GM19023 (cell line): ENCODE measurements at regions not wholly inside any gene's neighbourhood (a gene's known extent, or its start where the extent isn't known, plus 50 kb on each side); places are given as distances from the start of the nearest gene placed in this dataset.

Source experiments
- ATAC-seq: cut with Tn5 transposase; IDR thresholded peaks from one replicate; pipeline ENCODE4 v1.9.1; 2021; ENCODE audit warnings: mild to moderate bottlenecking, moderate library complexity; ENCODE audit not compliant: unreplicated experiment

DNA sequence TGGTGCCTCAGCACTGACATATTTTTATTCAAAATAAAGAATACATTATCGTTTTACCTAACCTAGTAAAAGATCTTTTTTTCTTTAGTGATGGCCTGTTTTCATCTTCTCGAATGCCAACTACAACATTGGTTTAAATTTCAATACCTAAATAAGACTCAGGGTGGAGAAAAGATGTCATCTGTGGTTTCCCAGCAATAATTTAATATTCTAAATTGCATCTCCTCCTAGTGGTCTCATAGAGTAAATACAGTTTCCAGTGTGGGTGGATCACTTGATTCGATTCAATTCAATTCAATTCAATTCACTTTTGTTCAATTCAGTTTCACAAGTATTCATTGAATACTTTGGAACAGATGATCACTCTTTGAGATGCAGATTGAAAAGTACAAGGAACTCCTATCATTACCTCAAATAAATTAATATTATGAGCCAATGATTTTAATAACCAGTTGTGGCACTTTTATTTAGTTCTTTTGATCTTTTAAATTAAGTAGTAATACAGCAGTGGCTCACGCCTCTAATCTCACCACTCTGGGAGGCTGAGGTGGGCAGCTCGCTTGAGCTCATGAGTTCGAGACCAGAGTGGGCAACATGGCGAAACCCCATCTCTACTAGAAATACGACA, 427.2 kb downstream of the FAT4 start:
- no peak for ATAC-seq

DNA sequence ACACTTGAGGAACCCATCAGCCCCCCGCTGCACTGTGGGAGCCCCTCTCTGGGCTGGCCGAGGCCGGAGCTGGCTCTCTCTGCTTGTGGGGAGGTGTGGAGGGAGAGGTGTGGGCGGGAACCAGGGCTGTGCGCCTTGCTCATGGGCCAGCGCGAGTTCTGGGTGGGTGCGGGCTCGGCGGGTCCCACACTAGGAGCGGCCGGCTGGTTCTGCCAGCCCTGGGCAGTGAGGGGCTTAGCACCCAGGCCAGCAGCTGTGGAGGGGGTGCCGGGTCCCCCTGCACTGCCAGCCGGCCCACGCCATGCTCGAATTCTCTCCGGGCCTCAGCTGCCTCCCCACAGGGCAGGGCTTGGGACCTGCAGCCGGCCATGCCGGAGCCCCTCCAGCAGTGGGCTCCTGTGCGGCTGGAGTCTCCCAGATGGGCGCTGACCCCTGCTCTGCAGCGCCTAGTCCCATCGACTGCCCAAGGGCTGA, 430.2 kb downstream of the FAT4 start:
- ATAC-seq, result no peak

DNA sequence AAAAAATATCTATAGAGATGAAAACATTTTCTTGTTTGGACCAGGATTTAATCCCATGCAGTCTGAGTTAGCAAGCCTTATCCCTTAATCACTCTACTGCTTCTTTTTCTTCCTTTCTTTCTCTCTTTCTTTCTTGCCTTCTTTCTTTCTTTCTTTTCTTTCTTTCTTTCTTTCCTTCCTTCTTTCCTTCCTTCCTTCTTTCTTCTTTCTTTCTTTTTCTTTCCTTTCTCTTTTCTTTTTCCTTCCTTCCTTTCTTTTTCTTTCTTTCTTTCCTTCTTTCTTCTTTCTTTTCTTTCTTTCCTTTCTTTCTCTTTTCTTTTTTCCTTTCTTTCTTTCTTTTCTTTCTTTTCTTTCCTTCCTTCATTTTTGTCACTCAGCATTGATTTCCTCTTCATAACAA, 434.6 kb downstream of the FAT4 start:
- no peak for ATAC-seq

- ATAC-seq, result no peak
Observed at GRCh38 chr4:125750399-125750798, 435.6 kb downstream of the FAT4 start.

GRCh38 chr4:125750828-125751466, 436.2 kb downstream of the FAT4 start:
- no peak for ATAC-seq

DNA sequence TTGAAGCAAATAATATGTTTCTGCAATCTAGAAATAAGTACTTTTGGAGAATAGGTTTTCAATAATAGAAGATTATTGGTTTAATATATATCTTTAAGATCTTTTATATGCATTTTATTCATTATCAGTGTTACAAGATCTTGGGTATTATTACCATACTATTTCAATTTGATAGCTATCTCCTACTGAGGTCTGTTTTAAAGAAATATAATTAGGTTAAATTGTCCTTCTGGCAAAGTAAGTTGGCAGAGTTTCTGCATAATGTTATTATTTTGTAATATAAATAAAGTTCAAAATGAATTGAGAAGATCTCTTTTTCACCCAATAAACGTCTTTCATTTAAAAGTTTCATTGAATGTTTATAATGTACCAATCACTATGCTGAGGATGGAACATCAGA, 443.7 kb downstream of the FAT4 start:
- ATAC-seq, result no peak

DNA sequence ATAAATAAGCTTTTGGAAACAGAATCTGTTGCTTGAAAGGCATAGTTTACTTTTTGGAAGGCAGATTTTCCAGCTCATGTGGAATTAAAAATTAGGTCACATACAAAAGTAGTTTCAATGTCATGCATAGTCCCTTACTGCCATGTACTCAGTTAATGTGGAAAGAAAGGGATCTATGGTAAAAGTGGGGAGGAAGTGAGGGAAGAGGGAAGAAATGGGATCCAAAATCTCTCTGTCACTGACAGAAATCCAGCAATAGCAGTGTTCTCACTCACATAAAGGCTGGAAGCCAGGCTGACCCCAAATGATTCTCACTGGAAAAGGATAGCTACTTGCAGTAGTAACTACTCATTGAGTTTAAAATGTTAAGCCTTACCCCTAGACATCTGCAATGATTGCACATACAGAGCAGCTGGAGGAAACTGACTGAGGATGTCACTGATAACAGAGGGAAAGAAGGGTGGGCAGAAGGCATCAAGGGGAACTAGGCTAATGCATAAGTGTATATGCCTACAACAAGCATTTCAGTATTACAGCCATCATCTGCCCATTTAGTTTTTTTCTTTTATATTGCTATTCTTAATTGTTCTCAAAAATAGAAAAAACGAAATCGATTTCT, 445.6 kb downstream of the FAT4 start:
- no peak for ATAC-seq

DNA sequence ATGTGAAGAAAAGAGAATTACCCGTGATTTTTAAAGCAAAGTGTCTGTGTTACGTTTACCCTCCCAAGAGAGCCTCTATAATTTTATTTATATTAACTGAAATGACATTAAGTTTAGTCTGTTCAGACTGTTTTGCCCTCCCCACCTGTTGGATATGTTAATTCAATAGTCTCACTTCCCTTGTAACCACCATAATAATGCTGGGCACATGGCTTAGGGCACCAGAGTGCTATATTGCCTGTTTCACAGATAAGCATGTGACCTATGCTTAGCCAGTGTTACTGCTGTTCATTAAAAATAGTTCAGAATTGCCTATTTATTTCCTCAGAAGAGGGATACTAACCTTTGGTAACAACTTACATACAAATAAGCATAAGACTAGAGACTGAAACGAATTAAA, 446.2 kb downstream of the FAT4 start:
- ATAC-seq, result no peak

DNA sequence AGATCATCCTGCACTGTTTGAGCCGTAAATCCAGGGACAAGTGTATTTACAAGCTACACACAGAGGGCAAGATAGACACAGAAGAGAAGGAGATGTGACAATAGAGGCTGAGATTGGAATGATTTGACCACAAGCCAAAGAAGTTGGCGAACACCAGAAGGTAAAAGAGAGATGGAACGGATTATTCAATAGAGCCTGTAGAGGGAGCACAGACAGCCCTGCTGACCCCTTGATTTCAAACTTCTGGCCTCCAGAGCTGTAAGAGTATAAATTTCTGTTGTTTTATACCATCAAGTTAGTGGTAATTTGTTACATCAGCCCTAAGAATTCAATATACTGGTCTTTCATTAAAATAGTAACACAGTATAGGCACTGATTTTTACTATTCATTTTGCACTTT, 447.8 kb downstream of the FAT4 start:
- ATAC-seq, result no peak

DNA sequence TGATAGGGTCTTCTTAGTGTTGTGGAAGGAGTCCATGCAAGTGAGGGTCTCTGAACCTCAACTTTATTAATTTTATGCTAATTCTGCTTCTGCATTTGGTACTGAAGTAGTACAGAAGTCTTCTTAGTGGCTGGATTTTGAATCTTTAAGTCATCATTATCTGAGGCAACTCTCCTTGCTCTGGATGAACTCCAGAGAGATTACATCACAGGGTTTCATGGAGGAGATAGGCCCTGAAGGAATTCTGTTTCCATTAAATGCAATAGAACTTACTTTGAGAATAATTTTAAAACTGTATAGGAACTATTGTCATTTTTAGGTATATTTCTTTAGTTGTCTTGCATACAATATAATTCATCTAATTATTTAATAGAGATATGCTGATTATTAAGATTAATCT, 451.2 kb downstream of the FAT4 start:
- ATAC-seq, result no peak

DNA sequence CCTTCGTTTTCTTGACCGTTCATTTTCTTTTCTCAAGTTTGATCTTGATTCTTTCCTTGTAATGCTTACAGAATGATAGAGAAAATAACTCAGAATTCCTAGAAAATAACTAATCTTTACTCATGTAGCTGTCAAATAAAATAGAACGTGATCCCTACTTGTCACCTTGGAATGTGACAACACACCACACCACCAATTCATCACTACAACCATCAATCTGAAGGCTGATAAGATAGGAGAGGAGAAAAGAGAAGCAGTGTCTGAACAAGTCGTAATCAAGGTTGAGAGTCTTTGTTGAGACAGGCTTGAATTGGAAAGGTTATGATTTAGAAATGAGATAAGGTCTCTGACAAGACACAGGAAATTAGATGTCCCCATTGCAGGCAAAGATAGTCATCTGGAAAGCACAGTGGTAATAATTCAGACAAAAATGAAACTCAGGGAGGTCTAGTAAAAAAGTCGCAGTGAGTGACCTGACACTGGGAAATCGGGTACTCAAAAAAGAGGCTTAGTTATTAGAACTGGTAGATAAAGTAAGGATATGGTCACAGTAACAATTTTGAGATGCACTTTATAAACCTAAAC, 456.2 kb downstream of the FAT4 start:
- no peak for ATAC-seq

DNA sequence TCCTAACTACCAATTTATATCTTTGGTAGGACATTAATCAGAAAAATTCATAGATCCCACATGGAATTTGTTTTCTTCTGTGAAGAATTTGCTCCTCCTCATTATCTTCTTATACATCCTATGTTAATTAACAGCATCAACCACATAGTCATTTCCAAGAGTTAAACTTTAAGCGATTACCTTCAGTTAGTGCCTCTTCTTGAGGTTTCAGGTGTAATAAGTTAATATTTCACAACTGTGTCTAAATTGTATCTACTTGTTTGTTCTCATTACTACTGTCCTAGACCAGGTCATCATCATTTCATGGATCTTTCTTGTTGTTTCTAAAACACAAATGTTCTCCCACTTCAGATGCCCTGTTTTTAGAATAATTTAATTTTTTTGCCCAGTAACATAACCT, 457.9 kb downstream of the FAT4 start:
- ATAC-seq, result no peak

DNA sequence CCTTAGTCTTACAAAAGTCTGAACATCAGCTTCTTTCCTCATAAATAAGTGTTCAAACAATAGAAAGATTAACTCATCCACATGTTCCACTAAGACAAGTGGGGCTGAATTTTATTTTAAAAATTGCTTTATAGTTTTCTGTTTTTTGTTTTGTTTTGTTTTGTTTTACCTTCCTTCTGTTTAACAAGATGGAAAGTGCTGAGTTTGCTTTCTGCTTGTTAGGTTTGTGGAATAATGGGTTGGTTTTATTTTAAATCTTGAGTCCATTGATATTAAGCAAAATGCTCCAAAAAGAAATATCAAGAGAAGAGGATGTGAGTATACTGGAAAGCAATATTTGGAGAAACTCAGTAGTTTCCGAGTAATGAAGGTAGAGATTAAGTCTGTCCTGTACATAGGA, 458.7 kb downstream of the FAT4 start:
- no peak for ATAC-seq

DNA sequence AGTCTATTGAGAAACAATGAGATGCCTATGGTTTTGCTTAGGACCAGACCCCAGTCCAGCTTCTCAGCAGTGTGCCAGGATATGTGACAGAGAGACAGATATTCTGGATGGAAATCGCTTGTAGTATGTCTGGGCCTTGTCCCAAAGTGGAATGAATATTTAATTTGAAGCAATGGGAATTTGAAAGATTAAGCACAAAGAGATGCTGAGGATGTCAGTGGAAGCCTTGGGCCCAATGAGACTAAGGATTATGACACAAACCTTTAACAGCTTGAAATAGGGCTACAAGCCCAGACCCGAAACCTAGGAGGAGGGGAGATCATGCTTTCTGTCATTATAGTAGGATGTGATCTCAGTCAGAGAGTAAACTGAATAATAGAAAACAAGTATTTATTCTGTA, 459.2 kb downstream of the FAT4 start:
- ATAC-seq, result no peak

- ATAC-seq, result no peak
Observed at GRCh38 chr4:125776146-125776545, 461.4 kb downstream of the FAT4 start.

DNA sequence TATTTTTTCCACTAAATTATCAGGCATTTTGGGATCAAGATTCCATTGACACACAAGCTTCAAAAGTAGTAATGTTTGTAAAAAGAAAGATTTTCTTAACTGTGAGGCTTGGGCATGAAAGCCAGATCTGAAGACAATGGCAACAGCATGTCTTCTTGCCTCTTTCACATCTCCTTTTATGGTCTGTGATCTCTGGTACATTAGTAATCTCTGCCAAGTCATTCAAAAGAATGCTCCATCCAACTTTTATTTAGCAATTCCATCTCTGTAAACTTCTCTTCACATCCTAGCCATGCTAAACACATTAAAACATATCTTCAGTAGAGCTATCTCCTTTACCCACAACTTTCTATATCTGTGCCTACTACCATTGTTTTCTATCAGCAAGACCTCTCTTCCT, 465.4 kb downstream of the FAT4 start:
- no peak for ATAC-seq

- ATAC-seq, result no peak
Observed at GRCh38 chr4:125780747-125781146, 466.0 kb downstream of the FAT4 start.

DNA sequence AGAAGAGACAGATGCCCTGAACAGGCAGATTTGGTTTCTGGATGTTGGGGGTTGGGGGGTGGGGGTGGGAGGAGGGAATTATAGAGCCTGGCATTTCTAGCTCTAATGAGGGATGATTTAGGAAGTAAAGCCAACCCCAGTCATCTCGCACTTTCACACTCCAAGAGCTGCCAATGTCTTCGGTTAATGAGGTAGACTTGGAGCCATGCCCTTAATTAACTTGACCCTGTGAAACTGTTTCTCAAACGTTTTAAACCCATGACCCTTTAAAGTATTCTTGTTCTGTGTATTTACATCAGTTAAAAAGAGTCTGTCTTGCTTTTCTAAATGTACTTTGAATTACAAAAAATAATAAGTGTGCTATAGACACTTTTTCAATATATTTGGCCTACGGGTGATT, 466.9 kb downstream of the FAT4 start:
- ATAC-seq, result no peak

DNA sequence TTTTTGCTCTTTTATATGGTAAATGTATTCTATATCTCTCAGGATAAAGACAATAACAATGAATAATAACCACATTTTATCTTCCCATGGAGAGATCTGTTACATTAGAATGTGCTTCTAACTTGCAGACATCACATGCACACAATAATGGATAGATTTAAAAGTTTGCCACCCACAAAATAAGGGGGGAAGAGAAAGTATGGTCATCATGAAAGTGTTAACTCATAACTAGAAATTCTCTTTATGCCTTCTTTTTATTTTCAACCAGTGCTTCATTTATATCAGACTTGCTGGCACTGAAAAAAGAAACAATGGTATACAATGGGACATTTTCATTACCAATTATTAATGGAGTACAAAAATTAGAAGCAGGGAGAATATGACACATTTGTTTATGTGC, 470.0 kb downstream of the FAT4 start:
- no peak for ATAC-seq

DNA sequence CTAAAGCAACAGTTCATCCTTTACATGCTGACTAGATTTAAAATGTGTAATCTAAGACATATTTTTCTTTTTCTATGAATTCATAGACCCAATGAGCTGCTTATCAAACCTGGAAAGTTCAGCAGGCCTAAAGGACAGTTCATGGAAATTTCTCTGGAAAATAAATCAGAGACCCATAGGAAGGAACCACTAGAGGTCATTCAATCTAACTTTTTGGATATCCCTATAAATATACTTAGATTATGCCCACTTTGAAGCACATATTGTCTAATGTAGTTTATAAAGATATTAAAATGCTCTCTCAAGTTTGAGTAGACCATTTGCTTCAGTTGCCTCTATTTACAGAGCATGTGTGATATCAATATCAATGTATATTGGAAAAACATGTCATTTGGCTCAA, 473.0 kb downstream of the FAT4 start:
- ATAC-seq, result no peak

DNA sequence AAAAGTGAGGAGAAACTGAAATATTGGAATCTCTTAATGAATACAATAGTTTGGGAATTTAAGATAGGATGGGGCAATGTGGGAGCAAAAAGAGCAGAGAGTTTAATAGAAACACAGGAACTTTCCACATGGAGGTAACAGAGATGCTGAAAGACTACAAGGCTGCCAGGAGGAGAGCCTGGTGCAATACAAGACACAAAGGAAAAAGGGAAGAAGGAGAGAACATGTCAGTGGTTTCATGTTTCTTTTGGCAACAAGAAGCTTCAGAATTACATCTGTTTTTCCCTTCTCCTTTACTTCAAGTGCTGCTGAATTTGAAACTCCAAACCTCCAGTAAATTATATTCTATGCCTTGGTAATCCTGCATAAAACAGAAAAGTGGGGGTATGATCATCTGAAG, 474.3 kb downstream of the FAT4 start:
- ATAC-seq, result no peak

DNA sequence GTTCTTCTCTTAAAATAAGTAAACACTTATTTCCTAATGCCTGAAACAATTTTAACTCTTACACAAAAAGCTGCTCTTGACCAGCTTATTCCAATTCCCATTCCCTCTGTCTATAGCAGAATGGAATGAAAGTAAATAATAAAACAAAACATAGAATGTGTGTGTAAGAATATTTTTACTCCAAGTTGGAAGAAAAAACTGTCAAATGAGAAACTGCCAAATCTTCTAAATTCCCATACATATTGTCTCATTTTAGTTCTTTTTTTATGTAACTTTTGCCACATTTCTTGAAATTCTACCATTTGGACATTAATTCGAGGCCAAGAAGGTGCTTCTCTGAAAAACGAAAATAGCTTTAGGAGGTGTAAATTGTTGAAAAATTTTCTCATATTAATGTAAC, 477.1 kb downstream of the FAT4 start:
- no peak for ATAC-seq
